D341Med (cell line): ENCODE measurements at regions not wholly inside any gene's neighbourhood (a gene's known extent, or its start where the extent isn't known, plus 50 kb on each side); places are given as distances from the start of the nearest gene placed in this dataset.
A peak's percentile ranks its signal among the peaks of the same experiment; 100 is the strongest.

Experiments
- DNase-seq: peaks from one replicate; pipeline ENCODE4 v3.0.0; 2012; ENCODE audit warnings: low spot score

DNA sequence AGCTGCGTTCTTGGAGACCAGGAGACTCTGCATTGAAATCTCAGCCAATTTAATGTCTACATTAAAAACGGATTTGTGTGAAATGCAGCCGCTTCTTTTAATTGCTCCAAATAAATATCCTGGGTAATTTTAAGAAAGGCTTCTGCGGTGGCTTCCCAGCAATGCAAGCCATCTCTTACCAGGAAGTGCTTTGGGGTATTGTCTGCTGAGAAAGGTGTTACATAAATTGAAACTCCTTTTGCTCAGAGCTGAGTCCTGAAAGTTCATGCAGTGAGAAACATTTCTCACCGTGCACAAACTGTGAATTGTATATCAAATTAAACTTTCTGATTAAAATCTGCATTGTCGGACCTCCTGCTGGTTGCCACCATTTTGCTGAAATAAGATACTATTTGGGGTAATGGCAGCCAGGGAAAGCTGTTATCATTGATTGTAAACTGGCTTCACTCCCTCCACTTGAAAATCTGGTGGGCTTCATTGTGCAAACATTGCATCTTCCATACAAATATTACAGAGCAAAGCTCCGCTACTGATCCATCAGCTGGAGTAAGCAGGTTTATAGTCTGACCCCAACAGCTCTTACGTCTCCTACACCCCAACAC is 59.5 kb downstream of the ZIC5 start:
- no peak for DNase-seq

DNA sequence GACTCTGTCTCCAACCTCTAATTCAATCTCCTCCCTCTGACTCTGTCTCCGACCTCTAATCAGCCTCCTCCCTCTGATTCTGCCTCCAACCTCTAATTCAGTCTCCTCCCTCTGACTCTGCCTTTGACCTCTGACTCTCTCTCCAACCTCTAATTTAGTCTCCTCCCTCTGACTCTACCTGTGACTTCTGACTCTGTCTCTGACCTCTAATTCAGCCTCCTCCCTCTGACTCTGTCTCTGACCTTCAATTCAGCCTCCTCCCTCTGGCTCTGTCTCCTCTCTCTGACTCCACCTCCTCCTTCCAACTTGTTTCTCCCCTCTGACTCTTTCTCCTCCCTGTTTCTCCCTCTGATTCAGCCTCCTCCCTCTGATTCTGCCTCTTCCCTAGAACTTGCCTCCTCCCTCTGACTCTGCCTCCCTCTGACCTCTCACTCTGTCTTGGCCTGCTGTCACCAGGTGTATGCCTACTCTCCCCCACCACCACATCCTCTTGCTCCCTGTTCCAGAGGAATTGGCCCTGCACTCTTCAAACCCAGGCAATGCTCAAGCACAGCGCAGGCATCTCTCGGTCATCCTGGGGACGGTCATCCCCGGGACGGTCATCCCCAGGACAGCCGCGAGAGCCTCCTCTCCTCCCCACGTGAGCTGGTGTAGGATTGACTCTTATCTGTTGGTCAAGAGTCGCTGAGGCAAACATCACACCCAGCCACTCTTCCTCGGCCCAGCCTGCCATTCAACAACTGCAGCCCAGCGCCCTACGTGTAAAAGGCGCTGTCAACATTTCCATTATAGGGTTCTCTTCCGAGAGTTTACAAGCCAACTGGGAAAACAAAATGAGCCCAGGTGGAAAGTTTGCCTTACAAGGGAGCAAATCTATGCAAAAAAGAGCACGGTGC is 60.2 kb downstream of the ZIC5 start:
- DNase-seq: no peak

DNA sequence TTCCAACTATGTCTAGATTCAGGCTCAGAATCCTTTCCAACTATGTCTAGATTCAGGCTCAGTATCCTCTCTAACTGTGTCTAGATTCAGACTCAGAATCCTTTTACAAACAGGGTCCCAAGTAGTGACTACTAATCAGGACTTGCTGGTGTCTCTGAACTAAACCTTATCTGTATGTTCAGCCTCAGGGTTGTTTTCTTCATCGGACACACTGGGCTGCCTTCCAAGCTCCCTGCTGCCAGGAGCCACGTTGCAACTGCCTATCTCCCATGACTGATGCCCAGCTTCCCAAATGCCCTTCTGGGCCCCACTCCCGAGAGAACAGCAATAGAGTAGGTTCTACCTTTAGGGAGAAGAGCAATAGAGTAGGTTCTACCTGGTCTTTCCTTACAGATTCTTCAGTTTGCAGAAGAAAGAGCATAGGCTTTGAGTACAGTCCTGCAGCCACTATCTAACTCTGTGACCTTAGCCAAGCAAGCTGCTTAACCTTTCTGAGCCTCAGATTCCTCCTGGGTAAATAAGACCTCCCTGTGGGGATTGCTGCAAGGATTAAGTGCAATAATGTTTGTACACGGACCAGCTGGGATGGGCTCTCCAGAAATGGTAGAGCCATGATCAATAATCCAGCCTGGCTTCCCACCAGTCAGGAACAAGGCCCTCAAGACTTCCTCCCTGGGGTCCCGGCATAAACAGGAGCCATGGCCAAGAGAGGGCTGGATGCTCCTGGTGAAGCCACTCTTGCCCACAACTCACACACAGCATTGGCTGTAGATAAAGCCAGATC is 61.5 kb downstream of the ZIC5 start:
- DNase-seq: no peak

DNA sequence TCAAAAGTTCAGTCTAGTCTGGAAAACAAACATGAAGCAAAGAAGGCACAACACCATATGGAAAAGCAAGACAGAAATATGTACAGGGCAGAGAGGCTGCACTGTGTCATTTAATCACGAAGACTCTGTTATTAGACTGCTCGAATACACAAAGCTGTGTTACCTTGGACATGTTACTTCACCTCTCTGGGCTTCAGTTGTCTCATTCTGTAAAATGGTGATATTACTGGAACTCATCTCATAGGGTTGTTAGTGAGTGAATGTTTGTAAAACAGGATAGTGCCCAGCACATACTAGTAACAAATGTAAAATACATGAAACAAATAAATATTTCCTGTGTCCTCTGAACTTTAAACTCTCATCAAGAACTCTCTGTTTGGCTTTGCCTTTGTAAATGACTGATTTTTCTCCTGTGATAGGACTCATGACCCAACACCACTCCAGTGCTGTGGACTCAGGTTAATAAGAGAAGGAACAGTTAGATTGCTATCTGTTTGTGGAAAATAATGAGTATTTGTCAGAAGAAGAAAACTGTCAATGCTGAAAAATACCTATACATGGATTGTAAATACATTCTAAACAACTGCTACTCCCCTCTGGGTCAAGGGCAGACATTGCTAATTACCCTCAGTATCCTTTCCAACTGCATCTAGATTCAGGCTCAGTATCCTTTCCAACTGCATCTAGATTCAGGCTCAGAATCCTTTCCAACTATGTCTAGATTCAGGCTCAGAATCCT is 62.3 kb downstream of the ZIC5 start:
- DNase-seq: no peak

DNA sequence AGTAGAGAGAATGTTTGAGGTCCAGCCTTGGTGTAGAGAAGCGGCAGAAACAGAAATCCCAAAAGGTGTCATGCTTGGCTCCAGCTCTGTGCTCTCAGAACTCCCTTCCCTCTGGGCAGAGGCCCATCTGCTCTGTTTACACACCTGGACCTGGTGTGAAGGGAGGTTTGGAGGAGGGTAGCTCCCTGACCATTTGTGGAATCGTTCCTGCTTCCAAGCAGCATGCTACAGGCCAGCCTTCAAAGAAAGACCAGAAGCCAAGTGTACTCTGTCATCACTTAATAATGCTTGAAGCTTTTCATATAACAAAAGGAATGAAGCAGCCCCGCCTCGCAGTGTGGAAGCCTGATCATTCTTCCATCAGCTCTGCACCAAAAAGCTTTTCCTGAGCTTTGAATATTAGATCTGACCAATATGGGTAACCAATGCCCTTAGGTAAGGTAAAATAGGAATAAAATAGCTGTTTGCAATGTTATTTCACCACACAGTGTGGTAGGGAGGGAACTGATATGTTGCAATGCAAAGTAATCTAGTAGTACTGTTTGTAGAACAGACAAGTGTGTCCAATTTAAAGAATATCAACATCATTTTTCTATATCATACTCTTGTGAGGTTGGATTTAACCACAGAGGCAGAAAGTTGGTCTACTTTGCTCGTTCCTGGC is 63.3 kb downstream of the ZIC5 start:
- DNase-seq: no peak

DNA sequence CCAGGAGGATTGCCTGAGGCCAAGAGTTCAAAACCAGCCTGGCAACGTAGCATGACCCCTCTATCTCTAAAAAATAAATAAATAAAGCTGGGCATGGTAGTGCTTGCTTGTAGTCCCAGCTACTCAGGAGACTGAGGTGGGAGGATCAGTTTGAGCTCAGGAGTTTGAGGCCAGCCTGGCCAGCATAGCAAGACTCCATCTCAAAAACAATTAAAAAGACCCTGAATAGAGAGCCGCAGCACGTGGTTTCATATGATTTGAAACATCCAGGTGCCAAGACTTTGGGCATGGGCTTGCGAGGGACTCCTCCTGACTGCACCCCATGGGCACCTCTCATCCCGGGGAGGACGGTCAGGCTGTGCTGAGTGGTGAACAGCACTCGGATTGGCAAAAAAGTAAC is 63.9 kb downstream of the ZIC5 start:
- no peak for DNase-seq

DNA sequence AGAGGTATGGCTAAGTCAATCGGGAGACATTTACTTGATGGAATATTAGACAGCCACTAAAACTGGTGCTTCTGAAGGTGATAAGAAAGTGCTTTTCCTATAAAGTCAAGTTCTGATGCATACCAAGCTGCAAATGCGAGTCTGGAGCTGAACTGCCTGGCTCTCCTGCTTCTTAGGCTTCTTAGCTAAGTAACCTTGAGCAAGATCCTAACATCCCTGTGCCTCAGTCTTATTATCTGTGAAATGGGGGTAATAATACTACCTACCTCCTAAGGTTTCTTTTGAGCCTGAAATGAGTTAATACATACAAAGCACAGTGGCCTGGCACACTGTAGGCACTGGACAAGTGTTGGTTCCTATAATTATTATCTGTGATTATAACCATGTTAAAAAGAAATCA is 64.5 kb downstream of the ZIC5 start:
- no peak for DNase-seq

DNA sequence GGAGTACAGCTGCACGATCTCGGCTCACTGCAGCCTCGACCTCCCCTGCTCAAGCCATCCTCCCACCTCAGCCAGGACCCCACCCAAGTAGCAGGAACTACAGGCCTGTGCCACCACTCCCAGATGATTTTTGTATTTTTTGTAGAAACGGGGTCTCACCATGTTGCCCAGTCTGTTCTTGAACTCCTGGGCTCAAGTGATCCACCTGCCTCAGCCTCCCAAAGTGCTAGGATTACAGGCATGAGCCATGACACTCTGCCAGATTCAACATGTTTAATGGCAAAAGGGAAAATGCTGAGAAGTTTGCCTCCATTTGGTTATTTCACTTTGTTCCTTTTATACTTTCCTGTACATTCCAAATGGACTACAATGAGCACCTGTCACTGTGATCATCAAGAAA is 65.8 kb downstream of the ZIC5 start:
- no peak for DNase-seq

DNA sequence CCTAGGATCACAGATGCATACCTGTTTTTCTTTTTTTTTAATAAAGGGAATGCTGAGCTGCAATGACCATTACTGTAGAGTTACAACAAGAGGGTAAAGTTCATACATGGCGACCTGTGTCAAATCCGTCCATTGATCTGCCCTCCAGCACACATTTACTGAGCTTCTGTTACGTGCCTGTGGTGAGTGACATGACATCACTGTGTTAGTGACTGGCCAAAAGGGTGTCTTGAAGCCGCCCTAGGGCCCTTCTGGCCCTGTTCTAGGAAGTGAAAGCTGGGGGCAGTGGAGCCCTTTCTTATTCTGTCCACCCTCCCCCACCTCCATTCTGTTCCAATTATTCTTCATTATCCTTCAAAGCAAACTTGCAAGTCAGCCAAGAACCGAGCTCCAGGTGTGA is 66.3 kb downstream of the ZIC5 start:
- DNase-seq: no peak

DNA sequence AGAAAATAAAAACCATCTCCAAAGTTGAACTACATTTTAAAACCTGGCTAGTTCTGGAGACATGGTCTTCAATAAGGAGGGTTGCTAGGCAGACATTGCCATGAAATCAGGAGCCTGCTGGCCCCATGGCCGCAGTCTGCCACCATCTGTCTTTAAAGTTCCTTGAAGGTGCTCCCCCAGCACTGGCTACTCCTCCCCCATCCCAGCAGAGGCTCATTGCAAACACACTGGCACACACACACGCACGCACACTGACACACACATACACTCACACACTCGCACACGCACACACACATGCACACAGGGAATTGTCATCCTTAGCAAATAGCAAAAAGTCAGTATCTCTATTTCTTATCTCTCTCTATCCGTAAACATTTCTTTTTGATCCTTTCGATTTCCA is 68.4 kb downstream of the ZIC5 start:
- no peak for DNase-seq

DNA sequence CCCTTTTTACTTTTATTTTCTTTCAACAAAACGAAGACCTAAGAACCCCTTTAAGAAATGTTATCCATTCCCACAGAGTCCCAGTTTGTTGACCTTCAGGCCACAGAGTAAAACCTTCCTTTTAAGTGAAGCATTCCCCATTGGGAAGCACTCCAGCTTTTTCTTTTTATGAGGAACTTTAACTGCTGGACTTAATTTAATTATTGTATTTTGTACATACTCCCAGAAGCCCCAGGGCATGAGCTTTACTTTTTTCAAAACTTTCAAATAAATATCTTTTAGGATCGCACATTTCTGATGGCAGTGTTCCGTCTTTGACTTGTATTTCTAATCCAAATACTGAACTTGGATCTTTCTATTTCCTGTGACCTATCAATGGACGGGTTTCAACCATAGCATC is 68.9 kb downstream of the ZIC5 start:
- DNase-seq: no peak

DNA sequence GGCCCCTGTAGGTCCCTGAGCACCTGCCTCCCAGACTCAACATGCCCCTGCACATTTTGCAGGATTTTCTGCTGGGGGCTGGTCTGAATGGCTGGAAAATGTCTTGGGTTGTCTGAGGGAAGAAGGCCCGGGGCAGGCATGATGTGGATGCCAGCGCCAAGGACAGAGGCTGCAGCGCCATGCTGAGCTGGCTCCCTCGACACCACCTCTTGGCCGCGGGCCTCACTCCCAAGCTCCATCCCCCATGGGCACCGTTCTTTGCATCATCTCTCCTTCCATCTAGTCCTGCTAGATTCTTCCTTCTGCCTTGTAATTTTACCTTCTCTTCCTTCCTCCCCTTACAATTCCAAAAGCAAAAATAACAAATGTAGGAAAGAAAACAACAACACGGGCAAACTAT is 70.6 kb downstream of the ZIC5 start:
- DNase-seq: no peak

DNA sequence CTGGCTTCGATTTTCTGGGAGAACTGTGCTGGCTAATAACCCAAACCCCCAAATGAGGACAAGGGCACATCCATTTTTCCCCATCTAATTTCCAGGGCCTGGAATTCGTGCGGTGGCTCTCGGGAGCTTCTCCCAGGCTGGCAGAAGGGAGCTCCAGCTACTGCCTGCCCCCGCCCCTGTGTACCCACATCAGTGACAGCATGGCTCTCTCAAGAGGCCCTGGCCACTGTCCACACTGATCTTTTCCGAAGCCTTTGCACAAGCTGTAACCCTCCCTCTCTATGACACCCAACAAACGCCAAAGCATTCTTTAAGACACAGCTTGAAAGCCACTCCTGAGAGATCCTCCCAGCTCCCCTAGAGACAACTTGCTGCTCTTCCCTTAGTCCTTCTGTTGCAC is 73.1 kb downstream of the ZIC5 start:
- no peak for DNase-seq

DNA sequence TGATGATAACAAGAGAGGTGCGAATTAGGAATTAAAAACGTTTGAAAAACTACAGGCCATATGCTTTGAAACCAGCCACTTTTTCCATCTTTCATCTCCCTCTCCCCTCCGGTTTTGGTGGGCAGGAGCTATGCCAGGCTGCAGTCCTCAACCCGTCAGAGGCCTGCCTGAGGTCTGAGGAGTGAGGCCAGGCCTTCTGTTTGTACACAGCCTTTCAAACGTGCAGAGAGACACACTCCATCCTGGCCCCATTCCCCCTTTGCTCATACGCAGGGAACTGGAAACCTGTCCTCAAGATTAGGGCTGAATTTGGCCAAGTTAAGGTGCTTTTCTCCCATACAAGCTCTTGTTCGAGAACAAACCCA is 74.5 kb downstream of the ZIC5 start:
- DNase-seq: no peak

DNA sequence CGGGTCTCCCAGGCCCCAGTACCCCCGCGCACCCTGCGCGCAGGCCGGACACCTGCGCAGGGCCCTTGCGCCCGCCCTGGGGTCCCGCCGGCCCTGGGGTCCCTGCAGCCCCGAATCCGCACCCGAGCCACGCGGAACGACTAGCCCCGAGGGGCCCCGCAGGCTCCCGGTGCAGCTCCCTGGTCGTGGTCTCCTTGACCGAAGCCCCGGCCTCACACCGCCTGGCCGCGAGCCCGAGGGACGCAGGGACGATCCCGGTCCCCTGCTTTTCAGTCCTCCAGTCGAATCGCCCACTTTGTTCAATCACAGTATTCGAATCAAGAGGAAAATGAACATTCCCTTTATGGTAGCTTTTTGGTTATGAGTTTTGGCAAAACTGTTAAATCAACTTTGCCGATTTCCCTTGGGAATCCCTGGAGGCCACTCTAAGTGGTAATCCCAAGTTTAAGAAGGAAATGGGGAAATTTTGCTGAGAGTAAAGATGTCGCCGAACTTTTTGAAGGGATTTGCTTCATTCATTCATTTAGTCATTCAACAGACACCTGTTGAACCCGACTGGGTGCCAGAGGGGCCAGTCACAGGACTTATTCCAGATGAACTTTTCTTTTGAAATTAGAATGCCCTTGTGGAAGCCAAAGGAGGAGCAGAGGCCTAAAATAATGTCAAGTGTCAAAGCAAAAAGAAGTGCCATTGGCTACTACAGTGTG is 75.0 kb downstream of the ZIC5 start:
- no peak for DNase-seq

DNA sequence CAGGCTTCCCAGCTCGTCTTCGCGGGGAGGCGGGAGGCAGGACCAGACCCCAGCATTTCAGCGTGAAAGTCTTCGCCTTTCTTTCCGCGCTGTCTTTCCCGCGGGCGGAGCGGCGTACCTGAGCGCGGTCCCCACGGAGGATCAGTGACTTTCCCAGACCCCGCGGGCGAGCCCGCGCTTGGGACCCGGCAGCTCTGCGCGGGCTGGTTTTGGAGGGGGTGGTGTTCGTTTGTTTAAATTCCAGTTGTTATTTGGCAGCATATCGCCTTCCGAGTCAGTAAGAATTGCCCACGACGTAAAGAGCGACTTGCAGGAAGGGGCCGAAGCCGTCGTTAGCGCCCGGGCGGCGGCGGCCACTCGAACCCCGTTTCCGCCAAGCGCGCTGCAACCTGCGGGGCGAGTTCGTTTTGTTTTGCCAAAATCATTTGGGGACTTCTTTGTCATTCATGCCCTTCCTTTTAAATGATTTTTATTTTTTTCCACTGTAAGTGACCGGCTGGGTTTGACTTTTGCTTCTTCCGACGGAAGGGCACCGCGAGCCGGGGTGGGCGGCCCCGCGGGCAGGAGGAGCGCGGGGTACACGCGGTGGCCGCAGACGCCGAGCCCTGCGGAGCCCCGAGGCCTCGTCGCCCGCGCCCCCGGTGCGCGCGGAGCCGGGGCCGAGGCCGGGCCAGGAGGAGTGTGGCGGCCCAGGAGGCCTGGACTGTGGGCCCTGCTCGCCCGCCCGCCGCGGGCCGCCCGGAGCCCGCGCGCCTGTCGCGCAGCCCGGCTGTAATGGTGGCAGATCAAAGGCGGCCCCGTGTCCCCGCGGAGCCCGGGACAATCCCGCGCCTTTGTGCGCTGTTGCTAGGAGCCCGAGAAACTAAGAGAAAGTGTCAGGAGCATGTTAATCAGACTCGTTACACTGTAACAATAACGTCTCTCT is 75.9 kb downstream of the ZIC5 start:
- peak; percentile 57 for DNase-seq

DNA sequence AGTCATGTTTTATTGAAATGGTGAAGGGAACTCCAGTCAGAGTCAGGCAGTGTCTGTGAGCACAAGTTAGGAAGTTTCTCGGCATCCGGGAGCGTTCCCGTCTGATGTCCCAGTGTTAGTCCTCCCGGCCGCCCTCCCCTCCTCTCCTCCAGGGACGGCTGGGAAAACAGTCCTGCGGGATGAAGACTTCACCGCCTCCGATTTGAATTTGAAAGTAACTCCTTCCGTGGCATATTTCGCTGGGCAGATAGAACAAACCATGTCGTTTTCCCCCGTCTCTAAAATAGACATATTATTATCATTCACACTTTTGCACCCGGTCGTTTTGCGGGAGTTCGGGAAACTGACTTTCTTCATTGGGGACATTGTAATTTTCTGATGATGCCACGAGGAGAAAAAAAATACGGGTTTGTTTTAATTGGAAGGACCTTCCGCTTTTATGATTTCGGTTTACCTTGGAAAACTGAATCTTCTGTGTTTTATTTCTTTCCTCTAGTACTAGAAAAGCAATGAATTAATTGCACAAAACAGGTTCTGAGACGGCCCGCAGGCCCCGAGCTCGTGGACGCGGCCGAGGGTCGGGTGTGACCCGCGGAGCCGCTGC is 76.6 kb downstream of the ZIC5 start:
- DNase-seq: no peak

DNA sequence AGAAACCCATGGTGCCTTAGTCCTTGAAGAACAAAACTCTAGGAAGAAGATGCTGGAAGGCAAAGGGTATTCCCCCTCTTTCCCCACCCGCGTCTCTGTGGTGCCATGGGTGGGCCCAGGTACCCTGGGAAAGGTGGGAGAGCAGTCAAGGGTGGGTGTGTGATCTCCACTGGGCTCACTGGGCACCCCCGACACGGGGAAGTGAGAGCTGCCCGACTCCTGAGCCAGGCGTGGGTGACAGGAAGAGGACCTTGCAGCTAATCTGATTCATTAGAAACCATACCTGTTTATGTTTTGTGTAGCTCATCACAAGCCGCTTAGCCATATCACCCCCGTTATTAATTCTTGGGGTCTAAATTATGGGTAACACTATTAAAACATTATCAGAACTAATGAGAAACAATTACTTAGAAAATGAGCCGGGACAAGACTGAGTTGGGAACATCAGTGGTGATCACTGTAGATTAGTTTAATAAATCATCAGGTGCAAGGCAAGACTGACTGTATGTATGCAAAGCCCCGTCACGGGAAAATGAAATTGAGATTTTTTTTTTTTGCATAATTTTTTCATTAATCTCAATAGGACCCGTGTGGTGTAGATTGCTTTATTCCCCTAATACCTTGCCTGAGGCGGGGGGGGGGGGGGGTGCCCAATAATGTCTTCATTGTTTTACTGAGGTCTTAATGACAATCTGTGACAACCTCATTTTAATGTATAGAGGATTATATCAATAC is 77.3 kb downstream of the ZIC5 start:
- no peak for DNase-seq

DNA sequence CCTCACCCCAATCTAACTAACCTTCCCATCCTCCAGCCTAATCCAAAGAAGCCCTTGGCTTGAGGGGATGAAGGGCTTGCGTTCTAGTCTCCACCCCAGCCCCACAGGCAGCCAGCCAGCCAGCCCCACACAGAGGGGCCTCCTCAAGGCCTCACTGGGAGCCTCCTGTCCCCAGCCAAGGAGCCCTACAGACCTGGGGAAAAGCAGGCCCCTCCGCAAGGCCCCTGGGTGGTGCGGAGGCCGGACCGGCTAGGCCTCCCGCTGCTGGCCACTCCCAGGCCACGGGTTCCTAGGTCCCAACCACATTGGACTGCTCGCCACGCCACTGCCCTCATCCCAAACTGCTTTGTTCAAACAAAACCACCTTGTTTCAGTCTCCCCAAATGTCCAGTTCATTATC is 78.0 kb downstream of the ZIC5 start:
- DNase-seq: no peak
